ENCODE measurements at regions not wholly inside any gene's neighbourhood (a gene's known extent, or its start where the extent isn't known, plus 50 kb on each side); places are given as distances from the start of the nearest gene placed in this dataset.

GRCh38 chr7:89928451-89928850 is 225.8 kb upstream of the STEAP1 start:
- TF ChIP-seq EZH2 (IDR thresholded peaks at IDR 0.05; ENCODE audit: insufficient read depth, poor library complexity, severe bottlenecking): no peak
- no peak for TF ChIP-seq EZH2phosphoT487 (IDR thresholded peaks at IDR 0.05; ENCODE audit: insufficient read depth, low read depth)

Data from GM23248 (cell line).